Renal pelvis (tissue), 1 donor: ENCODE measurements at regions not wholly inside any gene's neighbourhood (a gene's known extent, or its start where the extent isn't known, plus 50 kb on each side); places are given as distances from the start of the nearest gene placed in this dataset.

Experiments
- DNase-seq: peaks from one replicate; pipeline ENCODE4 v3.0.0-alpha.2; 2013

GRCh38 chr13:111394211-111394922, 73.9 kb downstream of the TEX29 start:
- DNase-seq = no peak

- no peak for DNase-seq
Observed at GRCh38 chr13:111395511-111396393, 75.3 kb downstream of the TEX29 start.

- no peak for DNase-seq
Observed at GRCh38 chr13:111396457-111396856, 76.0 kb downstream of the TEX29 start.

GRCh38 chr13:111397202-111397880, 76.9 kb downstream of the TEX29 start:
- no peak for DNase-seq

GRCh38 chr13:111398196-111398595, 77.8 kb downstream of the TEX29 start:
- DNase-seq = no peak

- no peak for DNase-seq
Observed at GRCh38 chr13:111398715-111399299, 78.4 kb downstream of the TEX29 start.

GRCh38 chr13:111399334-111399733, 78.9 kb downstream of the TEX29 start:
- DNase-seq = no peak

GRCh38 chr13:111399776-111400538, 79.5 kb downstream of the TEX29 start:
- no peak for DNase-seq

GRCh38 chr13:111401151-111401550, 80.7 kb downstream of the TEX29 start:
- DNase-seq = no peak

- DNase-seq = no peak
Observed at GRCh38 chr13:111401755-111402154, 81.3 kb downstream of the TEX29 start.

GRCh38 chr13:111402441-111402840, 82.0 kb downstream of the TEX29 start:
- DNase-seq = no peak

GRCh38 chr13:111403266-111403665, 82.8 kb downstream of the TEX29 start:
- no peak for DNase-seq

- no peak for DNase-seq
Observed at GRCh38 chr13:111404746-111405145, 84.3 kb downstream of the TEX29 start.

GRCh38 chr13:111406636-111407035, 86.2 kb downstream of the TEX29 start:
- no peak for DNase-seq

GRCh38 chr13:111407381-111408131, 87.1 kb downstream of the TEX29 start:
- DNase-seq = no peak

GRCh38 chr13:111409413-111409812, 89.0 kb downstream of the TEX29 start:
- DNase-seq = no peak

- no peak for DNase-seq
Observed at GRCh38 chr13:111410232-111411021, 90.0 kb downstream of the TEX29 start.

GRCh38 chr13:111411151-111411858, 90.9 kb downstream of the TEX29 start:
- no peak for DNase-seq
